Smooth muscle cell (in vitro differentiated cells): ENCODE measurements at regions not wholly inside any gene's neighbourhood (a gene's known extent, or its start where the extent isn't known, plus 50 kb on each side); places are given as distances from the start of the nearest gene placed in this dataset.

ENCODE experiments used
- DNase-seq: peaks from one replicate; lab custom pipeline; 2025; ENCODE audit not compliant: unreplicated experiment; lab: John Stamatoyannopoulos, UW
- H2AFZ ChIP-seq: fragments of 200-600 bp; sonication (generic); 2 replicates; pipeline ENCODE4 v1.6.0; 2016; ENCODE audit warnings: antibody characterized with exemption, low read depth, mild to moderate bottlenecking
- H3F3A ChIP-seq: fragments of 200-600 bp; sonication (generic); 2 replicates; pipeline ENCODE4 v1.6.0; 2017; ENCODE audit warnings: antibody characterized with exemption, low read depth
- H3K27ac ChIP-seq: fragments of 200-600 bp; sonication (generic); 2 replicates; pipeline ENCODE4 v1.5.1; 2016; ENCODE audit warnings: low read depth, mild to moderate bottlenecking
- H3K27me3 ChIP-seq: fragments of 200-600 bp; sonication (generic); 2 replicates; pipeline ENCODE4 v1.6.1; 2016; ENCODE audit warnings: low read depth, mild to moderate bottlenecking
- H3K36me3 ChIP-seq: fragments of 200-600 bp; sonication (generic); 2 replicates; pipeline ENCODE4 v1.5.1; 2016; ENCODE audit warnings: low read depth
- H3K4me1 ChIP-seq: fragments of 200-600 bp; sonication (generic); 2 replicates; pipeline ENCODE4 v1.5.1; 2016; ENCODE audit warnings: low read depth
- H3K4me2 ChIP-seq: fragments of 200-600 bp; sonication (generic); 2 replicates; pipeline ENCODE4 v1.6.0; 2016; ENCODE audit warnings: mild to moderate bottlenecking
- H3K4me3 ChIP-seq: fragments of 200-600 bp; sonication (generic); 2 replicates; pipeline ENCODE4 v1.5.1; 2016; ENCODE audit warnings: mild to moderate bottlenecking
- H3K79me2 ChIP-seq: fragments of 200-600 bp; sonication (generic); 2 replicates; pipeline ENCODE4 v1.6.0; 2016; ENCODE audit warnings: low read depth, mild to moderate bottlenecking
- H3K9ac ChIP-seq: fragments of 200-600 bp; sonication (generic); 2 replicates; pipeline ENCODE4 v1.6.0; 2016; ENCODE audit warnings: low read depth
- H3K9me3 ChIP-seq: fragments of 200-600 bp; sonication (generic); replicated peaks from 2 replicates; pipeline ENCODE4 v1.5.1; 2016; ENCODE audit warnings: low read depth
- H4K20me1 ChIP-seq: fragments of 200-600 bp; sonication (generic); 2 replicates; pipeline ENCODE4 v1.6.0; 2016; ENCODE audit warnings: low read depth
- CTCF ChIP-seq: fragments of 200-600 bp; sonication (generic); IDR thresholded peaks from 2 replicates; pipeline ENCODE4 v1.5.1; 2017; ENCODE audit warnings: borderline replicate concordance, mild to moderate bottlenecking, antibody characterized with exemption; ENCODE audit not compliant: insufficient read depth, poor library complexity, severe bottlenecking
- WGBS: methylation state at CpG from one replicate; pipeline ENCODE4 v1.1.7; 2016; ENCODE audit warnings: low lambda C conversion rate; 5-methylcytosine and 5-hydroxymethylcytosine counted together

- no peak overlapping the region for H3K4me2 ChIP-seq
- no peak for DNase-seq
- no peaks in the 10 kb centered on the region for H4K20me1 ChIP-seq
- H3K27me3 ChIP-seq, result no peaks in the 10 kb centered on the region
- H3K4me1 ChIP-seq, result no peaks in the 10 kb centered on the region
- H3K9me3 ChIP-seq, result no peaks in the 10 kb centered on the region
- no peak for TF ChIP-seq CTCF
- no peaks in the 10 kb centered on the region for H3K79me2 ChIP-seq
- H3K27ac ChIP-seq, result no peak overlapping the region
- H3K36me3 ChIP-seq, result no peaks in the 10 kb centered on the region
- no peaks in the 10 kb centered on the region for H3F3A ChIP-seq
- H2AFZ ChIP-seq, result no peak overlapping the region
- H3K9ac ChIP-seq, result no peak overlapping the region
- 91% methylated on average over 2 of the region's 2 CpGs for WGBS
- no peak overlapping the region for H3K4me3 ChIP-seq
Observed at GRCh38 chr2:3040066-3040428, 337.6 kb downstream of the EIPR1 start.

DNA sequence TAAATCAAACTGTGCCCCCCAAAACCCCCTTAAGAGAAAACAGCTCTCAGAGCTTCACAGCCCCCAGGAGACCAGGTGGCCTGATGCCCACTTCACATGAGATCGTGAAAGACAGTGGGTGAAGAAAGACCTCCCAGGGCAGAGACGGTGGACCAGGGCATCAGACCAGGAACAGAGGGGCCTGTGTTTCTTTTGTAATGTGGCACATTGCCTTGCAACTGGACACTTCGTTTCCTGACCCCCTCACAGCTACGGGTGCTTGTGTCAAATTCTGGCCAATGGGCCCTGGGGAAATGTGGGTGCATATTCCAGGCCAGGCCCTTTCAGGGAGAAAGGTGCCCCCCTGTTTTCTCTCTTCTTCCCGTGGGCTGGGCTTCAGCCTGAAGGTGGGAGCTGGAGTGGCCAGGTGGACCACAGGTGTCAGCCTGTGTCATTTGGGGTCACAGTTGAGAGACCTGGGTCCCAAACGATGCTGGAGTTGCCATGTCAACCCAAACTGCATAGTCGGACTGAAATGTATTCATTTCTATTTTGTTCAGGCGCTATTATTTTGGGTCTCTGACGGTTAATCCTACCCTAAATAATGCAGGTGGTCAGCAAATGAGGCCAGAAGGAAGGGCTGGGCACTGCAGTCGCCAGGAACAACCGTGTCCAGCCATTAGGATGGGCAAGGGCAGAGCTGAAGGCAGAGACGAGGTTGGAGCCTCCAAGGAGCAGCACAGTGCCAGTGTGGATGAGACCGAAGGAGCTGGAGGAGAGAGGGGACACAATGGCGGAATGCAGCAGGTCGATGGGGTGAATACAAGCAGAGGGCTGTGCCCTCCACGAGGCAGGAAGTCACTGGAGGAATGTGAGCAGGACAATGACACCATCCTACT lies 338.2 kb downstream of the EIPR1 start:
- WGBS, result 91% methylated on average over 16 of the region's 16 CpGs
- Histone ChIP-seq H3K4me2 (no peak overlapping the region), H3K9ac (no peak overlapping the region), H3K9me3 (no peaks in the 10 kb centered on the region), H3K27ac (no peak overlapping the region), H3K4me1 (no peaks in the 10 kb centered on the region), H3K36me3 (no peaks in the 10 kb centered on the region), H3K79me2 (no peaks in the 10 kb centered on the region), H4K20me1 (no peaks in the 10 kb centered on the region), H3K27me3 (peaks cover 4% of the 10 kb centered on the region), H3F3A (no peaks in the 10 kb centered on the region), H2AFZ (no peak overlapping the region), H3K4me3 (no peak overlapping the region)
- TF ChIP-seq CTCF, result no peak
- no peak for DNase-seq

GRCh38 chr2:3038636-3039035 lies 339.0 kb downstream of the EIPR1 start:
- DNase-seq, result no peak
- no peak for TF ChIP-seq CTCF
- Histone ChIP-seq H3K9me3 (no peaks in the 10 kb centered on the region), H3K27me3 (peaks cover 4% of the 10 kb centered on the region), H3K4me3 (no peak overlapping the region), H4K20me1 (no peaks in the 10 kb centered on the region), H3K27ac (no peak overlapping the region), H2AFZ (no peak overlapping the region), H3K9ac (no peak overlapping the region), H3K4me2 (no peak overlapping the region), H3K36me3 (no peaks in the 10 kb centered on the region), H3K4me1 (no peaks in the 10 kb centered on the region), H3K79me2 (no peaks in the 10 kb centered on the region), H3F3A (no peaks in the 10 kb centered on the region)
- WGBS, result 90% methylated on average over 12 of the region's 12 CpGs
